B cell (primary cell): ENCODE measurements at regions not wholly inside any gene's neighbourhood (a gene's known extent, or its start where the extent isn't known, plus 50 kb on each side); places are given as distances from the start of the nearest gene placed in this dataset.

Source experiments
- CTCF ChIP-seq: fragments of 200-600 bp; IDR thresholded peaks from one replicate; pipeline ENCODE4 v1.8.0; 2022; ENCODE audit warnings: antibody characterized with exemption, mild to moderate bottlenecking
- EZH2 ChIP-seq: IDR thresholded peaks from 2 replicates; pipeline ENCODE4 v1.6.1; 2012; ENCODE audit warnings: borderline replicate concordance, low read depth, mild to moderate bottlenecking, moderate library complexity, low read length; ENCODE audit not compliant: insufficient read depth, poor library complexity, severe bottlenecking

GRCh38 chr5:33209252-33209651 lies 231.5 kb upstream of the TARS1 start:
- TF ChIP-seq CTCF (no peak), EZH2 (no peak)
